Astrocyte of the cerebellum (primary cell): ENCODE measurements at regions not wholly inside any gene's neighbourhood (a gene's known extent, or its start where the extent isn't known, plus 50 kb on each side); places are given as distances from the start of the nearest gene placed in this dataset.
"Not testable (repeated sequence)": the region's sequence is repeated elsewhere in the genome, so short reads cannot be mapped to it uniquely, and the experiment has no call there.

Experiments used
- DNase-seq: peaks from one replicate; pipeline ENCODE4 v3.0.0-alpha.2; 2011; ENCODE audit warnings: low read depth
- H3K4me3 ChIP-seq: 2 replicates; pipeline ENCODE4 v1.5.1; 2011; ENCODE audit warnings: mild to moderate bottlenecking, low read depth, low read length, moderate library complexity
- in situ Hi-C: cut with HindIII; loops from 2 replicates; pipeline ENCODE4 v1.10.0; 2017; ENCODE audit warnings: low sequenced_read_pairs
- TF ChIP-seq, protein P1 (sequence below): IDR thresholded peaks from 2 replicates; pipeline ENCODE4 v1.5.1; 2012; ENCODE audit warnings: low read length, low read depth, moderate library complexity, mild to moderate bottlenecking; ENCODE audit errors: missing control alignments

- DNase-seq, in situ Hi-C loops: not testable (repeated sequence)
Measured at GRCh38 chr11:89590008-89590632, 98.9 kb upstream of the NOX4 start.

GRCh38 chr11:89601263-89601662, 108.8 kb upstream of the TRIM77 start:
- in situ Hi-C loops: not testable (repeated sequence)

More at GRCh38 chr11:89590008-89590632, 98.9 kb upstream of the NOX4 start:
- not testable (repeated sequence) for H3K4me3 ChIP-seq

GRCh38 chr11:89604281-89604680, 105.8 kb upstream of the TRIM77 start:
- TF ChIP-seq, protein P1, sequence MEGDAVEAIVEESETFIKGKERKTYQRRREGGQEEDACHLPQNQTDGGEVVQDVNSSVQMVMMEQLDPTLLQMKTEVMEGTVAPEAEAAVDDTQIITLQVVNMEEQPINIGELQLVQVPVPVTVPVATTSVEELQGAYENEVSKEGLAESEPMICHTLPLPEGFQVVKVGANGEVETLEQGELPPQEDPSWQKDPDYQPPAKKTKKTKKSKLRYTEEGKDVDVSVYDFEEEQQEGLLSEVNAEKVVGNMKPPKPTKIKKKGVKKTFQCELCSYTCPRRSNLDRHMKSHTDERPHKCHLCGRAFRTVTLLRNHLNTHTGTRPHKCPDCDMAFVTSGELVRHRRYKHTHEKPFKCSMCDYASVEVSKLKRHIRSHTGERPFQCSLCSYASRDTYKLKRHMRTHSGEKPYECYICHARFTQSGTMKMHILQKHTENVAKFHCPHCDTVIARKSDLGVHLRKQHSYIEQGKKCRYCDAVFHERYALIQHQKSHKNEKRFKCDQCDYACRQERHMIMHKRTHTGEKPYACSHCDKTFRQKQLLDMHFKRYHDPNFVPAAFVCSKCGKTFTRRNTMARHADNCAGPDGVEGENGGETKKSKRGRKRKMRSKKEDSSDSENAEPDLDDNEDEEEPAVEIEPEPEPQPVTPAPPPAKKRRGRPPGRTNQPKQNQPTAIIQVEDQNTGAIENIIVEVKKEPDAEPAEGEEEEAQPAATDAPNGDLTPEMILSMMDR: no peak
- no peak for DNase-seq
- no peak overlapping the region for H3K4me3 ChIP-seq
- in situ Hi-C loops: no loop called here

More at GRCh38 chr11:89601263-89601662, 108.8 kb upstream of the TRIM77 start:
- DNase-seq, H3K4me3 ChIP-seq: not testable (repeated sequence)

DNA sequence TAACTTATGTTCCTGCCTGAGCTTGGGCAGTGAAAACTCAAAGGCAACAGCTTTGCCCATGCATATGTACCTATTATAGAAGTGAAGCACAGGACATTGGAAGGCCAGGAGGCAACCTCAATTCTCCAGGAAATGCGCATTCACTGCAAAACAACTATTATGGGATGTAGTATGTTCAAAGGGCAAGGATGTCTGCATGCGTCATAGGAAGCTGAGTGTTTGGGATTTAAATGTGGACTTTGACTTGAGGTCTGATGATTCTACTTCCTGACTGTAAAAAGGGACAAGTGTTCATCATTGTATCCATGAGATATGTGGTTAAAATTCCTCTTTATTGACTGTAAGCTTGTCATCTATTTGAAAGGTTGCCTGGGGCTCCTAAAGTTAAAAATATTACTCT, 103.3 kb upstream of the TRIM77 start:
- in situ Hi-C loops, H3K4me3 ChIP-seq: not testable (repeated sequence)
- DNase-seq: peak; percentile 8

- H3K4me3 ChIP-seq, in situ Hi-C loops, DNase-seq: not testable (repeated sequence)
Measured at GRCh38 chr11:89607497-89607896, 102.6 kb upstream of the TRIM77 start.

DNA sequence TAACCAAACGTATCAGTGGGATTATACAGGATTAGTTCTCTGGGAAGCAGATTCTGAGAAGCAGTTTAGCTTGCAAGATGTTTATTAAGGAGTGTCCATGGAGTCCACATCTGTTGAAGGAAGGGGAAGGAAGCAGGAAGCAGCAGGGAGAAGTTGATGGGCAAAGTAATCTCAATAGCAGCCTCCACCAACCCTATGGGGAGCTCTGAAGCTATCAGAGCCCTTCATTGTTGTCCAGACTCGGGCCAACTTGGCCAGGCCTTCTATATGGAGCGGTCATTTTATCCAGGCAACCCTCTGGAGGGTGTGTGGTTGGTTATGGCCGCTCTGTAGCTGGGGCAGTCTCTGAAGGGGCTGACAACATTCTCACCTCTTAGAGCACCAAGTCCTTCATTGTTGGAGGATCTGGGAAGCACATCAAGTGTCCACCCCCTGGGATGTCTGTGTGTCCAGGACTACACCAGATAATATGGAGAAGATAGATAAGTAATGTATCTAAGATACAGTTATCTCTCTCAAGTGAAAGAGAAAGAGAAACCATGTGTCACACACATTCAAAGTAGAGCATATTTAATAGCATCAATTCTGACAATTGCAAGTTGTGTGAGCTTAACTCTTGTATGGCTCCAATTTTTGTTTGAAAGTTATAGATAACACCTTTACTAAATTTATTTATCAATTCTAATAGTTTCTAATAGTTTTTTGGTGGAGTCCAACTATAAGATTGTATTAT, 101.7 kb upstream of the TRIM77 start:
- in situ Hi-C loops: no loop called here
- TF ChIP-seq, protein P1: no peak
- H3K4me3 ChIP-seq: no peak overlapping the region
- no peak for DNase-seq

- TF ChIP-seq, protein P1: no peak
- in situ Hi-C loops: no loop called here
- DNase-seq: no peak
- no peak overlapping the region for H3K4me3 ChIP-seq
Measured at GRCh38 chr11:89612096-89612495, 98.0 kb upstream of the TRIM77 start.

- H3K4me3 ChIP-seq: no peak overlapping the region
- TF ChIP-seq, protein P1: no peak
- DNase-seq: no peak
- in situ Hi-C loops: no loop called here
Measured at GRCh38 chr11:89613911-89614310, 96.2 kb upstream of the TRIM77 start.
